ENCODE measurements at regions not wholly inside any gene's neighbourhood (a gene's known extent, or its start where the extent isn't known, plus 50 kb on each side); places are given as distances from the start of the nearest gene placed in this dataset.

DNA sequence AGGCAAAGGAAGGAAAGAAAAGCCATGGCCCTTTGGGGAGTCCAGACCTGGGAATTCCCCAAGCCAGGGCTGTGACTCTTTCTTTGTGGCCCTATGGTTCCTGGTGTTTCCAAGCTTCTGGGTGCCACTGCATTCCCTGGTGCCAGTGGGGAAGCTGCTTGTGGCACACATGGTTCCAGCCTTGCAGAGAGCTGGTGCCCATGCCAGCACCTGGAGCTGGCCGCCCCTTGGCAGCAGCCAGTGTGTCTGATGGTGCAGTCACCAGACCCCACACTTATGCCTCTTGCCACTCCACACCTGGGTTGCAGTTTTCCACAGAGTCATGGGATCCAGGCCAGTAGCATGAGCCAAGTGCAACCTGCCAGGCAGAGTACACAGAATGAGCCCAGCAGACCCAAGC, 1495.3 kb upstream of the NUDT12 start:
- no TSS peak for BruUV-seq (replicated peaks)
- H3K4me1 ChIP-seq (ENCODE audit: control insufficient read depth, extremely low read depth, insufficient read depth, low read length), result no peaks in the 10 kb centered on the region
- H2AFZ ChIP-seq (ENCODE audit: low read depth, low read length), result no peak overlapping the region
- H3K4me2 ChIP-seq (ENCODE audit: insufficient read depth, low read length), result no peak overlapping the region
- POLR2A ChIA-PET, result no interaction called here
- H3K9ac ChIP-seq (replicated peaks; ENCODE audit: extremely low read depth, insufficient read depth, low read length), result no peak overlapping the region
- intact Hi-C loops (cut with micrococcal nuclease) (no loop called here), dilution Hi-C loops (cut with MboI; ENCODE audit: extremely low pct_ligation_motif_present, low sequenced_read_pairs) (no loop called here)
- H3K79me2 ChIP-seq (ENCODE audit: control insufficient read depth, insufficient read depth, low read length), result no peaks in the 10 kb centered on the region
- no peak overlapping the region for H3K4me3 ChIP-seq (replicated peaks in 1 of 3; ENCODE audit: insufficient read depth in 1 of 3, low read depth in 1 of 3, low read length in 3 of 3)
- TF ChIP-seq GATA2 (IDR thresholded peaks at IDR 0.05; ENCODE audit: insufficient read depth, insufficient read length, low read depth, low read length), result no peak
- TF ChIP-seq POLR2A (IDR thresholded peaks at IDR 0.05; ENCODE audit: low read depth, low read length), result no peak
- TF ChIP-seq, protein P1, sequence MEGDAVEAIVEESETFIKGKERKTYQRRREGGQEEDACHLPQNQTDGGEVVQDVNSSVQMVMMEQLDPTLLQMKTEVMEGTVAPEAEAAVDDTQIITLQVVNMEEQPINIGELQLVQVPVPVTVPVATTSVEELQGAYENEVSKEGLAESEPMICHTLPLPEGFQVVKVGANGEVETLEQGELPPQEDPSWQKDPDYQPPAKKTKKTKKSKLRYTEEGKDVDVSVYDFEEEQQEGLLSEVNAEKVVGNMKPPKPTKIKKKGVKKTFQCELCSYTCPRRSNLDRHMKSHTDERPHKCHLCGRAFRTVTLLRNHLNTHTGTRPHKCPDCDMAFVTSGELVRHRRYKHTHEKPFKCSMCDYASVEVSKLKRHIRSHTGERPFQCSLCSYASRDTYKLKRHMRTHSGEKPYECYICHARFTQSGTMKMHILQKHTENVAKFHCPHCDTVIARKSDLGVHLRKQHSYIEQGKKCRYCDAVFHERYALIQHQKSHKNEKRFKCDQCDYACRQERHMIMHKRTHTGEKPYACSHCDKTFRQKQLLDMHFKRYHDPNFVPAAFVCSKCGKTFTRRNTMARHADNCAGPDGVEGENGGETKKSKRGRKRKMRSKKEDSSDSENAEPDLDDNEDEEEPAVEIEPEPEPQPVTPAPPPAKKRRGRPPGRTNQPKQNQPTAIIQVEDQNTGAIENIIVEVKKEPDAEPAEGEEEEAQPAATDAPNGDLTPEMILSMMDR (IDR thresholded peaks at IDR 0.05; ENCODE audit: extremely low read depth in 1 of 2, insufficient read depth in 1 of 2, low read depth in 1 of 2, low read length in 2 of 2), result no peak
- TF ChIP-seq FOS (IDR thresholded peaks at IDR 0.05; ENCODE audit: borderline replicate concordance, insufficient read depth, low read length), result no peak
- TF ChIP-seq POLR2AphosphoS5 (IDR thresholded peaks at IDR 0.05; ENCODE audit: insufficient read depth, low read depth, low read length), result no peak
- TF ChIP-seq JUN (IDR thresholded peaks at IDR 0.05; ENCODE audit: borderline replicate concordance, insufficient read depth, insufficient read length, low read depth), result no peak
- no peak for TF ChIP-seq MYC (IDR thresholded peaks at IDR 0.05; ENCODE audit: low read depth, low read length)
- no peak for TF ChIP-seq EZH2 (IDR thresholded peaks at IDR 0.05; ENCODE audit: borderline replicate concordance, low read depth, low read length, severe bottlenecking)
- TF ChIP-seq, protein P2, sequence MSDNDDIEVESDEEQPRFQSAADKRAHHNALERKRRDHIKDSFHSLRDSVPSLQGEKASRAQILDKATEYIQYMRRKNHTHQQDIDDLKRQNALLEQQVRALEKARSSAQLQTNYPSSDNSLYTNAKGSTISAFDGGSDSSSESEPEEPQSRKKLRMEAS (IDR thresholded peaks at IDR 0.05; ENCODE audit: insufficient read depth, insufficient read length), result no peak
- DNase-seq (ENCODE audit: low read depth, low spot score) (no peak), FAIRE-seq (no peak)
- no peaks in the 10 kb centered on the region for H4K20me1 ChIP-seq (replicated peaks; ENCODE audit: control insufficient read depth, extremely low read depth, insufficient read depth, low read length)
- H3K27ac ChIP-seq (ENCODE audit: insufficient read depth, low read depth, low read length), result no peak overlapping the region
- H3K9me3 ChIP-seq (replicated peaks; ENCODE audit: control insufficient read depth, insufficient read depth, low read length), result no peaks in the 10 kb centered on the region
- CTCF ChIA-PET, result no interaction called here
- no peaks in the 10 kb centered on the region for H3K9me1 ChIP-seq (replicated peaks; ENCODE audit: control insufficient read depth, extremely low read depth, insufficient read depth, low read length)
- no peaks in the 10 kb centered on the region for H3K36me3 ChIP-seq (ENCODE audit: control insufficient read depth in 2 of 2, extremely low read depth in 1 of 2, insufficient read depth in 2 of 2, low read length in 2 of 2)
- no peaks in the 10 kb centered on the region for H3K27me3 ChIP-seq (ENCODE audit: control insufficient read depth in 2 of 2, insufficient read depth in 2 of 2, low read length in 2 of 2)

Data from endothelial cell of umbilical vein (primary cell).